Ovary (tissue), 7 donors: ENCODE measurements at regions not wholly inside any gene's neighbourhood (a gene's known extent, or its start where the extent isn't known, plus 50 kb on each side); places are given as distances from the start of the nearest gene placed in this dataset.

ENCODE experiments used
- DNase-seq, 5 donors: peaks; one replicate each; pipeline ENCODE4 v3.0.0-alpha.2; 2019 to 2020
- H3K27ac ChIP-seq, 2 donors: fragments of 200-600 bp; one replicate each; pipeline versions ENCODE4 v1.5.1 to v1.8.0; 2019 to 2022
- H3K27me3 ChIP-seq: fragments of 200-600 bp; one replicate; pipeline ENCODE4 v1.8.0; 2022
- H3K36me3 ChIP-seq: fragments of 200-600 bp; sonication (generic); one replicate; pipeline ENCODE4 v1.5.1; 2019
- H3K4me1 ChIP-seq: one replicate; pipeline ENCODE4 v1.8.1; 2013; ENCODE audit warnings: mild to moderate bottlenecking, moderate library complexity; ENCODE audit not compliant: insufficient read depth
- H3K4me3 ChIP-seq: fragments of 200-600 bp; sonication (generic); one replicate; pipeline ENCODE4 v1.5.1; 2017
- H3K9me3 ChIP-seq, 2 donors: fragments of 200-600 bp in 1 of 2; sonication (generic) in 1 of 2; one replicate each; pipeline versions ENCODE4 v1.5.1 to v1.8.1; 2013 to 2019; ENCODE audit warnings: mild to moderate bottlenecking in 1 of 2, moderate library complexity in 1 of 2
- CTCF ChIP-seq, 3 donors: fragments of 450-650 bp in 2 of 3; fragments of 200-600 bp in 1 of 3; IDR thresholded peaks; one replicate each; pipeline versions ENCODE4 v1.5.1 to v1.8.0; 2016 to 2022; ENCODE audit warnings: antibody characterized with exemption in 3 of 3, mild to moderate bottlenecking in 1 of 3
- EP300 ChIP-seq: sonication (generic); formaldehyde crosslinking; IDR thresholded peaks from one replicate; pipeline ENCODE4 v1.6.1; 2017; ENCODE audit warnings: antibody characterized with exemption
- POLR2A ChIP-seq: fragments of 450-650 bp; IDR thresholded peaks from one replicate; pipeline ENCODE4 v1.6.1; 2017; ENCODE audit warnings: antibody characterized with exemption, mild to moderate bottlenecking, moderate library complexity
- WGBS, 3 donors: extraction: QIAGEN DNeasy Blood & Tissue Kit in 1 of 3; methylation state at CpG; one replicate each; pipeline versions ENCODE4 v1.1.5 to v1.1.7; 2013 to 2017; 5-methylcytosine and 5-hydroxymethylcytosine counted together
- intact Hi-C, 4 donors: fragments of 100-400 bp; cut with DNase I; formaldehyde crosslinking; loops; one replicate each; pipeline versions ENCODE4 v1.11.0 to v1.15.1; 2022 to 2023
- donor health status: DM: no; HTN: no; CAD: no; lungs with moderate emphysema.
- donor health status: DM: no; HTN: no; CAD: no.
- donor health status: Bipolar disorder and iron deficiency.
- donor health status: DM: no; HTN: no; CAD: no.
- donor health status: DM: yes; HTN: yes; CAD: no.

DNA sequence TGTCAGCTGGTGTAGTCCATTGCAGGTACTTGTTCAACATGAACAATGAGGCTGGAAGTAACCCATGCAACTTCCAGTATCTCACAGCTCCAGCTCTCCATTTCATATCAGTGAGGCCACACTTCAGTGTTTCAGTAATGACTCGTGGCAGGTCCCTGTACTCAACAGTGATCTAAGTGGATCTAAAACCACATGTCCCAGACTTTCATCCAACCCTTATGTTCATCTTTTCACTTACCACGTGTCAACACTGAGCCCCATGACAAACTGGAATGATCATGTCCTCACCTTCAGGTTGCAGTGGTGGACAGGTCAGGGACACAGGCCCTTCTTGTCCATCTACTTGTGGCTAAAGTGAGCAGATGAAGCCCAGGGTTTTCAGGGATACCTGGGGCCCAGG is 155.0 kb upstream of the GRB10 start:
- Histone ChIP-seq H3K36me3 (no peaks in the 10 kb centered on the region), H3K4me1 (no peaks in the 10 kb centered on the region), H3K27me3 (no peaks in the 10 kb centered on the region), H3K27ac (no peak overlapping the region), H3K4me3 (no peak overlapping the region), H3K9me3 (no peaks in the 10 kb centered on the region)
- TF ChIP-seq EP300 = no peak
- TF ChIP-seq CTCF (IDR thresholded peaks at IDR 0.05) = no peak
- no peak for TF ChIP-seq POLR2A
- WGBS, 3 donors = 56 to 76% (median 65%) methylated on average over 2 of the region's 2 CpGs
- intact Hi-C loops = no loop called here
- no peak for DNase-seq

DNA sequence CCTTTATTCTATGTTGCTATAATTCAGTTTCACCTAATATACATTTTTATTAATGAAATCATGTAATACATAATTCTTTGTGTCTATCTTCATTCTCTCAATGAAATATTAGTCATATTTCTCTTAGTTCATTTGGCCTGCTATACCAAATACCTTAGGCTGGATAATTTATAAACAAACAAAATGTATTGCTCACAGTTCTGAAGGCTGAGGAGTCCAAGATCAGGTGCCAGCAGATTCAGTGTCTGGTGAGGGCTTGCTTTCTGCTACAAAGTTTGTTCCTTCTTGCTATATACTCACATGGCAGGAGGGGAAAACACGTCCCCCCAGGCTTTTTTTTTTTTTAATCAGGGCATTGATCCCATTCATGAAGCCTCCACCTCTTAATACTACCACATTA is 143.4 kb upstream of the GRB10 start:
- intact Hi-C loops = no loop called here
- DNase-seq = no peak
- Histone ChIP-seq H3K27me3 (no peaks in the 10 kb centered on the region), H3K9me3 (no peaks in the 10 kb centered on the region), H3K4me3 (no peak overlapping the region), H3K36me3 (no peaks in the 10 kb centered on the region), H3K27ac (no peak overlapping the region), H3K4me1 (no peaks in the 10 kb centered on the region)
- WGBS, 3 donors = 45 to 62% (median 46%) methylated on average over 1 of the region's 1 CpG
- no peak for TF ChIP-seq CTCF (IDR thresholded peaks at IDR 0.05)
- no peak for TF ChIP-seq EP300
- no peak for TF ChIP-seq POLR2A

DNA sequence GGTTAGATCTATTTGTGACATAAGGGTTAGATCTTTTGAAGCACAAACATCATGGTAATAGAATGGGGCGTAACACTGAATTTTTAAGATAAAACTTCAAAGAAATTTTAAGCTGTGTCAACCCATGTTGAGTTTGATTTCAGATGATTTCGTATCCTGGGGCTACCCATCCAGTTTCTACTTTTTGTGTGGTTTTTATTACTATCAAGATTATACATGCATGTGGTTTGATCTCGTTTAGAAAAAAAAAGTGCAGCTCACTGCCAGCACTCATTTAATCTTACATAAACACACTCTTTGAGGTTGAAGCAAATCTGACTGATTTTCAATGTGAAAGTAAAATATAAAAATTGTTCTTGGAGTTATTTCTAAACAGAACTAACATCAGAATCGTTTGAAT is 140.8 kb upstream of the GRB10 start:
- 54 to 66% (median 55%) methylated on average over 4 of the region's 4 CpGs for WGBS, 3 donors
- no peaks in the 10 kb centered on the region for H3K9me3 ChIP-seq
- H3K27ac ChIP-seq = no peak overlapping the region

DNA sequence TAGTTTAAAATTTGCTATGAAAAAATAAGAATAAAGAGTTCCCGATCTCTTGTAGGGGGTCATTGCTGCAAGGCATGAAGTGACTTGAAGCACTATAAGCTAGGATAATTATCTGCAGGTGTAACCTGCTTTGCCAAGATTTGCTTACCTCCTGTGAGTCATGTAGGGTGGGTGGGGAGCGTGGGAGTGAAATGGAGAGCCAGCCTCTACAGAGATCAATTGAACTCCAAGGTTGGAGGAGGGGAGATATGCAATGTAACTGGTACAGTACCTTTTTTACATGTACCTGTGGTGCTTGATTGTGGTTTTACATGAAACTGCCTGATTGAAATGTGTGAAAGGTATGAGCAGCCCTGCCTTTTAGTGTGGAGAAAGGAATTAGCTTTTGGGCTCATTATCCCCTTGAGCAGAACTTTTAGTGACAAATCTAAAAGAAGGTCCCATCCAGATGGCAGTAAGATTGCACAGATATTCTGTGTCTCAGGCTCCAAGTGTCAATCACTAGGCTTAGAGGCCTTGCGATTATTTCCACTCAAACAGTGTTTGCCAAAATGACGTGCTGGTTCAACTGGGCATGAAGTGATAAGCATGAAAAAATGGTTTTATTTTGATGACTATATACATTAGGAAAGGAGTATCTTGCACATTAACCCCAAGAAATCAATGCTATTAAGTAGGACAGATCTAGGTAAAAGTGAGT is 138.6 kb upstream of the GRB10 start:
- no peak for DNase-seq
- TF ChIP-seq POLR2A (no peak), EP300 (no peak), CTCF (IDR thresholded peaks at IDR 0.05) (no peak)
- Histone ChIP-seq H3K4me3 (no peak overlapping the region), H3K27ac (no peak overlapping the region), H3K9me3 (no peaks in the 10 kb centered on the region), H3K27me3 (no peaks in the 10 kb centered on the region), H3K36me3 (no peaks in the 10 kb centered on the region), H3K4me1 (no peaks in the 10 kb centered on the region)
- WGBS, 3 donors = 68 to 83% (median 77%) methylated on average over 4 of the region's 4 CpGs
- intact Hi-C loops = no loop called here

More for the DNA sequence above, 140.8 kb upstream of the GRB10 start:
- intact Hi-C loops = no loop called here
- TF ChIP-seq EP300 = no peak
- no peak for TF ChIP-seq CTCF (IDR thresholded peaks at IDR 0.05)
- TF ChIP-seq POLR2A = no peak
- H3K36me3 ChIP-seq = no peaks in the 10 kb centered on the region
- no peak for DNase-seq
- H3K4me1 ChIP-seq = no peaks in the 10 kb centered on the region
- no peak overlapping the region for H3K4me3 ChIP-seq
- H3K27me3 ChIP-seq = no peaks in the 10 kb centered on the region
